AG08396 (cell line): ENCODE measurements at regions not wholly inside any gene's neighbourhood (a gene's known extent, or its start where the extent isn't known, plus 50 kb on each side); places are given as distances from the start of the nearest gene placed in this dataset.
A peak's percentile ranks its signal among the peaks of the same experiment; 100 is the strongest.
"Not testable (repeated sequence)": the region's sequence is repeated elsewhere in the genome, so short reads cannot be mapped to it uniquely, and the experiment has no call there.

Experiments
- DNase-seq: peaks from one replicate; pipeline ENCODE4 v3.0.0; 2012; ENCODE audit warnings: low spot score, mixed read lengths

GRCh38 chr4:49510238-49510637 lies 524.2 kb downstream of the CWH43 start:
- DNase-seq, result peak; percentile 25

- DNase-seq, result not testable (repeated sequence)
Observed at GRCh38 chr4:49511353-49511752, 525.3 kb downstream of the CWH43 start.

DNA sequence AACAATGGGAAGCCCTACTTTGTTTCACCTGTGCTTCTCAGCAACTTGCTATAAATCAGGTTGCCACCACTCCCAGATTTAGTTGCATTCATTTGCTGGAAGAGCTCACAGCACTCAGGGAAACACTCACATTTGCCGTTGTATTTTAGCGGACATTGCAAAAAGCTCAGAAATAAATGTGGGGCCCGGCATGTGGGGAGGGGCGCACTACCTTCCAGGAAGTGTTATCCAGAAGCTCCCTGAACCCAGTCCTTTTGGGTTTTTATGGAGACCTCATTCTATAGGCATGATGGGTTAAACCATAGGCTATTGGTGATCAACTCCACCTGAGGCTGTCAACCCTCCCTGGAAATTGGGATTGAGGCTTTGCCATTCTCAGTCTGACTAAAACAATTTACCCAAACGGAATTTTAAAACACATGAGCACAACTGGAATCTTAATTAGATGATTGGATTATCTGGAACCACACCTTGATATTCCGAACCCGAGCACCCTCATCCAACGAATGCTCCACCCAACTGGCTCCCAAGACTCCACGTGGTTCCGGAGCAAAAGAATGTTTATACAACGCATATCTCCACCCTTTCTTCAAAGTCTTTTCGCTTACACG lies 525.9 kb downstream of the CWH43 start:
- DNase-seq, result peak; percentile 6

DNA sequence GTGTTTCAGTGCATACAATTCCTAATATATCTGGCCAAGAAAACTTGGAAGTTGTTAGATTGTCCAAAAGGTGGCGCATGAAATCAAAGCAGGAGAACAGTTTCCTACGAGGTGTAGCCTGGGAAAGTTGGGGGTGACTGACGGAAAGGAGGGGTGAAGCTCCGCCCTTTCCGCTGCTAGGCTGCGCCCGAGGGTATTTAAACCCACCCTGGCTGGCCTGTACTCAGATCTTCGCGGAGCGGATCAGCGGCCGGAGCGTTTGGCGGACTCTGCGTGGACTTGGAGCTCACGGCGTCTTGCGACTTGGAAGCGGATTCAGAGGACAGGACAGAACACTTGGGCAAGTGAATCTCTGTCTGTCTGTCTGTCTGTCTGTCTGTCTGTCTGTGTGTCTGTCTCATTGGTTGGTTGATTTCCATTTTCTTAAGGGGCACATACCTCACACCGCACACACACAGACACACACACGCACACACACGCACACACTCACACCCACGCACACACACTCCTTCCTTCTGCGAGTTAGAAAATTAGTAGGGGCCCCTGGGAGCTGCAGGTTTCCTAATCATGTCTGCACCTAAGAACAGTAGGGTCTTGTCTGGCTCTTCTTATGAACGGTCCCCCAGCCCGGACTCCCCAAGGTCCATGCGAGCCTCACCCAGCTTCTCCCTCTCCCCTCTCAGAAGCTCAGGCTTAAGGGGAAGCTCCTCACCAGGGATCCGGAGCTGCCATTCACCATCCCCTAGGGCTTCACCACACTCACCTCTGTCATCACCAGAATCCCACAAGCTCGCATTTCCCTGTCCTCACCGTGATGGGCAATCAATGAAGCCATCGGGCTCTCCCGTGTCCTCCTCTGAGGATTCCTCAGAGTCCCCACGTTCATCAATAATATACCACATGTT lies 526.8 kb downstream of the CWH43 start:
- peak; percentile 8 for DNase-seq

- not testable (repeated sequence) for DNase-seq
Observed at GRCh38 chr4:49513546-49514115, 527.6 kb downstream of the CWH43 start.

DNA sequence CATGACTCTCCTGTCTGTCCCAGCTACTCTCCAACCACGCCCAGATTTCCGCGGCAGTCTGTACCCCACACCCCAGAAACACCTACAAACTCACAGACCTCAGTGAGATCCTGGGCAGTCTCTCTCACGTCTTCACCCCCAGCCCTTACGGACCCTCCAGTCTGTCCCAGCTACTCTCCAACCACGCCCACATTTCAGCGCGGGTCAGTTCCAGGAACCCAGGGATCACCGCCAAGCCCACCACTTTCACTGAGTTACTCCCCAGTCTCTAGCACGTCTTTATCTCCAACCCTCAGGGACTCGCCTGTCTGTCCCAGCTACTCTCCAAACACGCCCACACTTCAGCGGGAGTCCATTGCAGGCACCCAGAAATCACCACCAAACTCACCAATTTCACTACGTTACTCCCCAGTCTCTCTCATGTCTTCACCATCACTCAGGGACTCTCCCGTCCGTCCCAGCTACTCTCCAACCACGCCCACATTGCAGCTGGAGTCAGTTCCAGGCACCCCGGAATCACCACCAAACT lies 528.2 kb downstream of the CWH43 start:
- not testable (repeated sequence) for DNase-seq

DNA sequence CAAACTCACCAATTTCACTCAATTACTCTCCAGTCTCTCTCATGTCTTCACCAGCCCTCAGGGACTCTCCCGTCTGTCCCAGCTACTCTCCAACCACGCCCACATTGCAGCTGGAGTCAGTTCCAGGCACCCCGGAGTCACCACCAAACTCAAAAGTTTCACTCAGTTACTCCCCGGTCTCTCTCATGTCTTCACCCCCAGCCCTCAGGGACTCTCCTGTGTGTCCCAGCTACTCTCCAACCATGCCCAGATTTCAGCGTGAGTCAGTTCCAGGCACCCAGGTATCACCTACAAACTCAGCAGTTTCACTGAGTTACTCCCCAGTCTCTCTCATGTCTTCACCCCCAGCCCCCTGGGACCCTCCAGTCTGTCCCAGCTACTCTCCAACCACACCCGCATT lies 528.8 kb downstream of the CWH43 start:
- DNase-seq, result not testable (repeated sequence)

GRCh38 chr4:49515241-49515640 lies 529.2 kb downstream of the CWH43 start:
- DNase-seq, result not testable (repeated sequence)

DNA sequence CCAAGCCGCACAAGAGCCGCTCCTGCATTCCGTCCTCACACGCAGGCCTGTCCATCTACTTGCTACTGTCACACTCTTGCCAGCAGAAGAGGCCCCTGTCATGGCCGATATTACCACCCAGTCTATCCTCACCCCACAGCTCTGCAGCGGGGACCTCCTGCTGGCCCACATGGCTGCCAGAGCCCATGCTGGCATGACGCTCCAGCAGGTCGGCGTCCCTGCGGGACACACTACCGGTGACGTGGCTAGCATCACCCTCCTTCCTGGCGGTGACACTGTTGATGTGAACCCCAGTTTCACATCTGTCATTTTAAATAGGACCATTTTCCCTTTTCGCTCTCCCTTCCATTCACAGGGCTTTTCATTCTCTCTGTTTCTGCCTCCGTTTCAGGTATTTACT lies 530.0 kb downstream of the CWH43 start:
- not testable (repeated sequence) for DNase-seq

GRCh38 chr4:49516796-49517195 lies 530.7 kb downstream of the CWH43 start:
- peak; percentile 0 for DNase-seq

GRCh38 chr4:49517485-49518205 lies 531.6 kb downstream of the CWH43 start:
- not testable (repeated sequence) for DNase-seq

GRCh38 chr4:49519150-49520035 lies 533.3 kb downstream of the CWH43 start:
- not testable (repeated sequence) for DNase-seq

- peak; percentile 0 for DNase-seq
Observed at GRCh38 chr4:49523816-49524765, 538.0 kb downstream of the CWH43 start.

DNA sequence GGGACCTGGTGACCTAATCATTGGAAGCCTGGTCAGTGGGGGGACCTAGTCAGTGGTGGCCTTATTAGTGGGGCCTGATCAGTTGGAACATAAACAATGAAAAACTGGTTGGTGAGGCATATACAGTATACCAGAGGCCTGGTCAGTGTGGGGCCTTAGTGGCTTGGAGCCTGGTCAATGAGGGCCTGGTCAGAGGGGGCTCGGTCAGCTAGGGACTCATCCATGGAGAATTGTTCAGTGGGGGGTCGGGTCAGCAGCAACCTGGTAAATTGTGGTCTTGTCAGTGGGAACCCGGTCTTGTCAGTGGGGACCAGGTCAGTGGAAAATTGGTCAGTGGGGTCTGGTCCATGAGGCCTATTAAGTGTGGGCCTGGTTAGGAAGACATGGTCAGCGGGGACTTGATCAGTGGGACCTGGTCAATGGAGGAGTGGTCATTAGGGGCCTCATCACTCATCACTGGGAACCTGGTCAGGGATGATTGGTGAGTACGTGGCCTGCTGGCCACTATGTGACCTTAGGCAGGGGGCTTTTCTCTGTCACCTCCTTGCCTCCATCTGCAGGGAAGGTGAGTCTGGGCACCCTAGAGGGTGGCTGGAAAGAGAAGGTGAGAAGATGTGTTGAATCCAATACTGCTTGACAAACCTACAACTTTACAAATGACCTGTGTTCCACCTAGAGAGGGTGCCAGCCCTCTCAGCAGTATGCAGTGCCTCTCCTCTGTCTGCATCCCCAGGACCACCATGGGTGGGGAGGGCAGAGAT lies 573.0 kb downstream of the CWH43 start:
- not testable (repeated sequence) for DNase-seq

DNA sequence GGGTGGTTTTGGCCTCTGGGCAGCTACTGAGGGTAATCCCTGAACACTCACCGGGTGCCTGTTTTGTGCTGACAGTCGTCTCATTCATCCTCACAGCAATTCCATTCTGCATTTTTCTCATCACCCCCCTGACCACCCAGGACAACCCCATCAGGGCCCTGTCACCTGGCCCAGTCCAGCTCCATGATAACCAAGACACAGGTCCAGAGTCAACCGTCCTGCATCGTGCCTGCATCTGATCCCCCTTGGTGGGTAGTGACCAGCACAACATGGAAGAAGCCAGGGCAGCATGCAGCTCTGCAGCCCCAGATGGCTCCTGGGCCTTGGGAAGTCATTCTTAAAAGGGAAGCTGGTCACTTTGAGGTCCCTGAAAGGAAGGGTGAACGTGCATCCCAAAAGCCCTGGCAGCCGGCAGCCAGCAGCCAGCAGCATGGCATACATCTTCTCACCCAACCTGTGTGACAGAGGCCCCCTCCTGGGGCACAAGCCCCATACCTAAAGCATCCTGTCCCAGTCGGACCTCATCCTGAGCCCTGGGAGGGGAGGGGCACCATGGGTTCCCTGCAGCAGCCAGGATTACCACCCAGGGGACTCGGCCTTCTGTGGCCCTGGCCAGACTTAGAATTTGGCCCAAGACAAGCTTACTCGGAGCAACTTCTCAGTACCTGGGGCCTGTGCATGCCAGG lies 574.2 kb downstream of the CWH43 start:
- DNase-seq, result not testable (repeated sequence)

DNA sequence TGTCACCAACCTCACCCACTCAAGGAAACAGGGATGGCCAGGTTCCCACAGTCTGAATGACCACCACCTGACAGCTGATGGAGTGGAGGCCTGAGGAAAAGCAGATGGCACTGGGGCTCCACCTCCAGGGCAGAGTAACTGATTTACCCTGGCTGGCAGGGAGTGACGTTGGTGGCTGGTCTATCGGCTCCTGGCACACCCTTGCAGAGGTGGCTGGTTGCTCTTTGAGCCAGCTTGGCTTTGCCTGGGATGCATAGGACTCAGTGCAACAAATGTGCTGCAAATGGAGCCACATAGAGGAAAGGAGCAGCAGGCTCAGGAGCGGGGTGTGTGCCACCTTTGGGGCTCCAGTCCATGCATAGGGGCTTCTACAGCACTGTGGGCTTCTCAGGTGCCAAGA lies 574.8 kb downstream of the CWH43 start:
- DNase-seq, result not testable (repeated sequence)

- DNase-seq, result not testable (repeated sequence)
Observed at GRCh38 chr4:49570248-49570647, 584.2 kb downstream of the CWH43 start.

GRCh38 chr4:49573666-49574215 lies 587.7 kb downstream of the CWH43 start:
- not testable (repeated sequence) for DNase-seq
